BE2C (cell line): ENCODE measurements at regions not wholly inside any gene's neighbourhood (a gene's known extent, or its start where the extent isn't known, plus 50 kb on each side); places are given as distances from the start of the nearest gene placed in this dataset.

Source experiments
- DNase-seq: peaks from one replicate; pipeline ENCODE4 v3.0.0-alpha.2; 2020
- H3K27me3 ChIP-seq: fragments of 250-450 bp; sonication (Bioruptor Pico); 2 replicates; pipeline ENCODE4 v1.5.1; 2020; ENCODE audit warnings: mild to moderate bottlenecking
- H3K36me3 ChIP-seq: fragments of 250-450 bp; sonication (Bioruptor Pico); 2 replicates; pipeline ENCODE4 v1.5.1; 2020; ENCODE audit warnings: mild to moderate bottlenecking
- H3K4me1 ChIP-seq: fragments of 250-450 bp; sonication (Bioruptor Pico); 2 replicates; pipeline ENCODE4 v1.5.1; 2020
- H3K4me3 ChIP-seq: 2 replicates; pipeline ENCODE4 v1.5.1; 2011; ENCODE audit warnings: low read depth, low read length
- H3K9me3 ChIP-seq: fragments of 250-450 bp; sonication (Bioruptor Pico); 2 replicates; pipeline ENCODE4 v1.5.1; 2020
- TF ChIP-seq, protein P1 (sequence below): IDR thresholded peaks from 2 replicates; pipeline ENCODE4 v1.5.1; 2012; ENCODE audit warnings: mild to moderate bottlenecking, low read depth, low read length

DNA sequence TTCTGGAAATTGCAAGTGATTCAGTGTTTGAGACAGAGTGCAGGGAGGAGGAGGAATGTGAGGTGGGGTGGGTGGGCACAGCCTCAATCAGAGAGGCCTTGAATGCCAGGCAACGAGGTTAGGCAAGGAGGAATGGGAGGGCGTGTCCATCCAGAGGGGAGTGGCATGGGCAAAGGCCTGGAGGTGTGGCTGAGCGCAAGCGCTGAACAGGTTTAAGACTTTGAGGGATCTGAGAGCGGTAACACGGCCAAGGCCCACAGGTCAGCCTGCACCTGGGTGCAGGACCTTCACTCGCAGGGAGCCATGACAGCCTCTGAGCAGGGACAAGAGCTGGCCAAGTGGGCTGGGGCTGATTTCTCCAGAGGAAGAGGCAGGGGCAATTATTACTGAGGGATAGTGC lies 125.9 kb downstream of the TPRA1 start:
- TF ChIP-seq, protein P1, sequence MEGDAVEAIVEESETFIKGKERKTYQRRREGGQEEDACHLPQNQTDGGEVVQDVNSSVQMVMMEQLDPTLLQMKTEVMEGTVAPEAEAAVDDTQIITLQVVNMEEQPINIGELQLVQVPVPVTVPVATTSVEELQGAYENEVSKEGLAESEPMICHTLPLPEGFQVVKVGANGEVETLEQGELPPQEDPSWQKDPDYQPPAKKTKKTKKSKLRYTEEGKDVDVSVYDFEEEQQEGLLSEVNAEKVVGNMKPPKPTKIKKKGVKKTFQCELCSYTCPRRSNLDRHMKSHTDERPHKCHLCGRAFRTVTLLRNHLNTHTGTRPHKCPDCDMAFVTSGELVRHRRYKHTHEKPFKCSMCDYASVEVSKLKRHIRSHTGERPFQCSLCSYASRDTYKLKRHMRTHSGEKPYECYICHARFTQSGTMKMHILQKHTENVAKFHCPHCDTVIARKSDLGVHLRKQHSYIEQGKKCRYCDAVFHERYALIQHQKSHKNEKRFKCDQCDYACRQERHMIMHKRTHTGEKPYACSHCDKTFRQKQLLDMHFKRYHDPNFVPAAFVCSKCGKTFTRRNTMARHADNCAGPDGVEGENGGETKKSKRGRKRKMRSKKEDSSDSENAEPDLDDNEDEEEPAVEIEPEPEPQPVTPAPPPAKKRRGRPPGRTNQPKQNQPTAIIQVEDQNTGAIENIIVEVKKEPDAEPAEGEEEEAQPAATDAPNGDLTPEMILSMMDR = no peak
- no peaks in the 10 kb centered on the region for H3K9me3 ChIP-seq
- H3K4me3 ChIP-seq = no peak overlapping the region
- H3K27me3 ChIP-seq = no peaks in the 10 kb centered on the region
- no peak for DNase-seq
- no peaks in the 10 kb centered on the region for H3K36me3 ChIP-seq
- H3K4me1 ChIP-seq = peaks cover 4% of the 10 kb centered on the region; the same call in 1 of the 2 replicates

DNA sequence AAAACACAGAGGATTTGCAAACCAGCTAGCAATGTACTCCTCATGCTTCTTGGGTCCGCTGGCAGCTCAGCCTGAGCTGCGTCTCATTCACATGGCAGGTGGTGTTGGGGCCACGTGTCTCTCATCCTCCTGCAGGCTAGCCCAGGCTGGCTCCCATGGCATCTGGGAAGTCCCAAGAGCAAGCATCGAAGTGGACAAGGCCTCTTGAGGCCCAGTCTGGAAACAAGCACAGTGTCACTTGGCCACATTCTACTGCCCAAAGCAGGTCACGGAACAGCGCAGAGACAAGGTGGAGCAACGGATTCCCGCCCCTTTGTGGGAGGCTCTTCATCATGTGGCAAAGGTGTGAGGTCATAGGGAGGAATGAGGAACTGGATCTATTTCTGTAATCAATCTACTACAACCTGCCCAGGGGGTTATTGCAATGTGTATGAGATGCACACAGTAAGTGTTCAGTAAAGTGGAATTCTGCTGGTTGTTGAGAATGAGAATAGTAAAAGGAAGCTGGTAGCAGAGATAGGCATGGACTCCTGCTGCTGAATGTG lies 128.3 kb downstream of the TPRA1 start:
- Histone ChIP-seq H3K9me3 (no peaks in the 10 kb centered on the region), H3K4me1 (peaks cover under 1% of the 10 kb centered on the region; the same call in 1 of the 2 replicates), H3K36me3 (no peaks in the 10 kb centered on the region), H3K4me3 (no peak overlapping the region), H3K27me3 (no peaks in the 10 kb centered on the region)
- TF ChIP-seq, protein P1 = no peak
- DNase-seq = no peak

DNA sequence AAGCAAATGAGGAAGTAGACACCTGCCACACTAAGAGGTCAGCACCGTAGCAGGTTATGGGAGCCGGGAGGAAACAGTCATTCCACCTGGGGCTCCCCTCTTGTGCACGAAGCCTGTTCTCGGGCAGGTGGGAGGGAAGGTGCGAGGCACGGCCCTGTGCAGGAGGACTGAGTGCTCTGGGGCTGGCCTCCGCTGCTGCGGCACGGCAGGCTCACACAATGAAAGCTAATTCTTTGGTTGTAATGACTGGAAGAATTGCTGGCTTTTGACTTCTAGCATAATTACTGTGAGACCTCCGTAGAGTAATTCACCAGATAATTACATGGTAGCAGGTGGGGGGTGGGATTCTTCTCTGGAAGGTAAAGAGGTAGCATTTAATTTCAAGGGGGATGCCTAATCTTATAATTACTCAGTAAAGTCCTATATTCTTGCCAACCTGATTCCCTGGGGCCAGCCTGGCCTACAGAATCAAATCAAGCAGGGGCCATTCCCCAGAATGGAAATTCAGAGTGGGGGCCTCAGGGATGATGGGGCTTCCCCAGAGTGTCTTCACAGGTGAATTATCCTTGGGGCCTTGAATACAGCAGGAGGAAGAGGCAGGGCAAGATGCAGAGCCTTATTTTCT lies 129.1 kb downstream of the TPRA1 start:
- no peak overlapping the region for H3K4me3 ChIP-seq
- no peaks in the 10 kb centered on the region for H3K27me3 ChIP-seq
- H3K4me1 ChIP-seq = peaks cover 2% of the 10 kb centered on the region
- no peak for DNase-seq
- TF ChIP-seq, protein P1 = no peak
- no peaks in the 10 kb centered on the region for H3K36me3 ChIP-seq
- no peaks in the 10 kb centered on the region for H3K9me3 ChIP-seq

DNA sequence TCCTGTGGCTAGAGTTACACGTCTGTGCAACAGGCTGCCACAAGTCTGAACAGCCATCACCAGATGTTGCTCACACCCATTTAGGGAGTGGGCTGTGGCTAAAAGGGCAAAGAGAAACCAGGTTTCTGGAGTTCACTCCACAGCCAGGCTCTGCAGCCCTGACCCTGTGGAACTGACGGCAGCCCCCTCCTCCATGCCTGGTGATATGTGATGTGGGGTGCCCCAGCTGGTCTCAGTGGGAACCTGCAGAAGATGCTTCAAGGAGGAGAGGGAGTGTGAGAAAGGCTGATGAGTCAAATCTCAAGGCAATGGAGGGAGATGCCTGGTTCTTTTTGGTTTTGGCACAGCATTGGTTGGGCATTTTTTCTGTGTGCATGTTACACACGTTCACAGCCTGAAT lies 130.6 kb downstream of the TPRA1 start:
- no peaks in the 10 kb centered on the region for H3K27me3 ChIP-seq

DNA sequence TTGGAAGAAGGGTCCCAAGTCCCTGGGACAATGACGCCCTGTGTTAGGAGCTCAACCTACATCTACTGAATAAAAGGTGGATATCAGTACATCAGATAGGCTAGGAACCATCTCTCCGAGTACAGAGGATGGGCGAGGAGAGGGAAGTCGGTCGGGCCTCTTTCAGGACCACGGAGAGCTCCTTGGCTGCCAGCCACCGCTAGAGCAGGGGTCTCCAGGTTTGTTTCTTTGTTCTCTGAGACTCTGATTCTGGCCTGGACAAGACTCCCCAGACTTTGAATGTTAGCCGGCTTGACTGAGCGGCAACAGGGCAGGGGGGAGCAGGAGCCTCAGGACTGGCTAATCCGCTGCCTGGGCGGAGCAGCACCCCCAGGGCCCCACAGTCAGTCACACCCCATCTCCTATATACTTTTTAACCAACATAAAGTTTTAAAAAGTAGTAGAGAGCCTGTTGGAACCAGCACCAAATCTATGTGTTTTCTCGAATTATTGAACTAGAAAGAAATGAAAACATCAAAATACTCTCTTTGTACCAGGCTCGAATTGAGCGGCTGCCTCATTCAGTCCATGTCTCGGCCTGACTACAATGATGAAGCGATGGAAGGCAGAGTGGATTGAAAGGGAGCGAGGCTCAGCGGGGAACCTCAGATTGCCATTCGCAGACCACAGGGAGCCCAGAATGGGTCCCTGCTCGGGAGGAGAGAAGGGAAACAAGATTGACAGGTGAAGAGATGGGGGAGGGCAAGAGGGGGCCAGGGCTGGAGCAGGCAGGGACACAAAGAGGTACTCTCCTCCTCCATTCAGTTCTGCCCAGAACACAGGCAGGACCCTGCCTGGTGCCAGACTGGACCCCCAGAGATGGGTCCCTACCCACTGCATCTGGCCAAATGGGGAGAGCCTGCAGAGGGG lies 131.6 kb downstream of the TPRA1 start:
- no peaks in the 10 kb centered on the region for H3K36me3 ChIP-seq
- H3K27me3 ChIP-seq = no peaks in the 10 kb centered on the region
- no peak overlapping the region for H3K4me3 ChIP-seq
- peaks cover 12% of the 10 kb centered on the region for H3K4me1 ChIP-seq
- DNase-seq = no peak
- TF ChIP-seq, protein P1 = no peak
- no peaks in the 10 kb centered on the region for H3K9me3 ChIP-seq

More for the DNA sequence above, 130.6 kb downstream of the TPRA1 start:
- H3K4me1 ChIP-seq = peaks cover 12% of the 10 kb centered on the region
- H3K4me3 ChIP-seq = no peak overlapping the region
- no peaks in the 10 kb centered on the region for H3K36me3 ChIP-seq
- no peak for DNase-seq
- H3K9me3 ChIP-seq = no peaks in the 10 kb centered on the region
- TF ChIP-seq, protein P1 = no peak
